Activated CD8-positive, alpha-beta memory T cell treated with anti-CD3 and anti-CD28 coated beads for 36 hours (primary cell): ENCODE measurements at regions not wholly inside any gene's neighbourhood (a gene's known extent, or its start where the extent isn't known, plus 50 kb on each side); places are given as distances from the start of the nearest gene placed in this dataset.
"Not testable (repeated sequence)": the region's sequence is repeated elsewhere in the genome, so short reads cannot be mapped to it uniquely, and the experiment has no call there.

Source experiments
- CTCF ChIA-PET: fragments of 350-600 bp; sonication (Branson Sonifier 250); formaldehyde crosslinking; loops from one replicate; lab custom pipeline; 2021; ENCODE audit warnings: antibody characterized with exemption; lab: Charles Lee
- POLR2A ChIA-PET: fragments of 350-600 bp; sonication (Branson Sonifier 250); formaldehyde crosslinking; loops from one replicate; lab custom pipeline; 2021; ENCODE audit warnings: antibody characterized with exemption; lab: Charles Lee

- CTCF ChIA-PET: no interaction called here
- POLR2A ChIA-PET: no interaction called here
These were observed 782.9 kb upstream of the HTR2C start for GRCh38 chrX:113800955-113801354.

DNA sequence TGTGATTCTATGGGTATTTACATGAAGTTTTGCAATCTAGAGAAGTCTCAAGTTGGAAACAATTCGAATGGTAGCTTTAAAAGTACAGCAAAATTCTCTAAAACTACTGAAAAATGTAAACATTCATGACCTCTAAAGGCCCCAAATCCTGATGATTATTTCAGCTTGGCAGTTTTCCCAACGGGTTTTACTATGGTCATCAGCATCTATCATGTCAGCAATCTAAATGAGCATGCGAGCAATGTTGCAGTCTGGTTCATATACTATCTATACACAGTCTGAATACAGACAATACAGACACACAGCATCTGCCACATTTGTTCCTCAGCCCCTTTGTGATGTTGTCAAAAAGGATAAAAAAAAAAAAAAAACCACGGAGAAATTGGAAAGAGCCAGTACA lies 790.3 kb upstream of the HTR2C start:
- CTCF ChIA-PET: no interaction called here

GRCh38 chrX:113790987-113791386 lies 792.9 kb upstream of the HTR2C start:
- CTCF ChIA-PET: no interaction called here
- POLR2A ChIA-PET: no interaction called here

More for the DNA sequence above, 790.3 kb upstream of the HTR2C start:
- POLR2A ChIA-PET: no interaction called here

DNA sequence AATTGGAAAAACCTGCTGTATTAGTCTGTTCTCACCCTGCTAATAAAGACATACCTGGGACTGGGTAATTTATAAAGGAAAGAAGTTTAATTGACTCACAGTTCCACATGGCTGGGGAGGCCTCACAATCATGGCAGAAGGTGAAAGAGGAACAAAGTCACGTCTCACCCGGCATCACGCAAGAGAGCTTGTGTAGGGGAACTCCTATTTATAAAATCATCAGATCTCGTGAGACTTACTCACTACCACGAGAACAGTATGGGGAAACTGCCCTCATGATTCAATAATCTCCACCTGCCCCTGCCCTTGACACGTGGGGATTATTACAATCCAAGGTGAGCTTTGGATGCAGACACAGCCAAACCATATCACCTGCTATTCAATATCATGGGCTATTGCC lies 799.1 kb upstream of the HTR2C start:
- POLR2A ChIA-PET, CTCF ChIA-PET: not testable (repeated sequence)

GRCh38 chrX:113770806-113771205 lies 813.1 kb upstream of the HTR2C start:
- ChIA-PET CTCF (no interaction called here), POLR2A (no interaction called here)

DNA sequence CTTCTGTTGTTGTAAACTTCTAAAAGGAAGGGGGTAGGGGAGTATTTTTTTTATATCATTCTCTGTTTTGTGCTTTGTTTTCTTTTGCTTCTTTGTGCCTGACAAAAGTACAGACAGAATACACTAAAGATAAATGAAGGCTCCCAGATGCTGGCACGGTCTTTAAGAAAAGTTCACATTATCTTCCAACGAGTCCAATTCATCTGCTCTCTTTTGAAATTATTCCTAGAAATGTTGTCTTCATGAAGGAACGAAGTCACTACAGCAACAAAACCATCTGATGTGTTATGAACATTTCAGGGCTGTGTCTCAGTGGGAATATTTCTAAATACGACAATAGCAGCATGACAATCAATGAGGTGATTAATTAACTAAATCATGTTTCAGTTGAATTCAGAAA lies 813.8 kb upstream of the HTR2C start:
- CTCF ChIA-PET: no interaction called here
- POLR2A ChIA-PET: no interaction called here

DNA sequence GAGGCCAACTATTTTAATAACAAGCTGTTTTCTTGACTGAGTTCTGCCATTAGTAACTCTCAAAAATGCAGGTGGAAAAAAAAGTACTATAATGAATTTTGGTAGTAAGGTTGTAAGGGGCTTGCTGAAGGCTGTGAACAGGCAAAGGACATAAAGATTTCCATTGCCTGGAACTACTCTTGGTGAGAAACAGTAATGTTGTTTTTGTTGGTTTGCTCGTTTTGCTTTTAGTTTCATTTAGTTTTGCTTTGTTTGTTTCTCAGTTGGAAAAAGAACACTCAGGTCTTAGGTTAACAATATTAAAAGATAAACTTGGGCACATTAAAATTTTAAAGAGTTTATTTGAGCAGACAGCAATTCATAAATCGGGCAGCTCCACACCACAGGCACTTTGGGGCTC lies 824.5 kb upstream of the HTR2C start:
- ChIA-PET POLR2A (no interaction called here), CTCF (no interaction called here)

- POLR2A ChIA-PET: no interaction called here
These were observed 836.5 kb upstream of the HTR2C start for GRCh38 chrX:113747274-113747973.

GRCh38 chrX:113743069-113743468 lies 840.8 kb upstream of the HTR2C start:
- CTCF ChIA-PET: no interaction called here
- POLR2A ChIA-PET: no interaction called here

More at GRCh38 chrX:113747274-113747973, 836.5 kb upstream of the HTR2C start:
- CTCF ChIA-PET: no interaction called here

- ChIA-PET POLR2A (no interaction called here), CTCF (no interaction called here)
These were observed 842.1 kb upstream of the HTR2C start for GRCh38 chrX:113741744-113742143.

DNA sequence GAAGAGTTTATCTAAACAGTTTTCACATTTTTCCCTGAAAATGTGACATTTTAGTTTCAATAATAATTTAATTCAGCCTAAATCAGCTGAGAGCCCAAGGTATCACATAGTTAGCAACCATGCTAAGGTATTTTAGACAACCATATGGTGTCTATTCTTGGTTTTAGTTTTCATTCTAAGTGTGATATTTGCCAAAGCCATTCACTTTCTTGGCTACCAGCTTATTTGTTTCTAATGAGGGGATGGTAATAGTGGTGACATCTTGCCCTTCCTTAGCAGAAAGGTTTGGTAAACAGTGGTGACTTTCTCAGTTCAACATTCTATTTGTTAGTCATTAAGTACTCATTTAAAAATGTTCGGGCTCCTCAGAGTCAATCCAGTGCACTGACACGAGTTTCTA lies 854.9 kb upstream of the HTR2C start:
- POLR2A ChIA-PET: no interaction called here
- CTCF ChIA-PET: no interaction called here

DNA sequence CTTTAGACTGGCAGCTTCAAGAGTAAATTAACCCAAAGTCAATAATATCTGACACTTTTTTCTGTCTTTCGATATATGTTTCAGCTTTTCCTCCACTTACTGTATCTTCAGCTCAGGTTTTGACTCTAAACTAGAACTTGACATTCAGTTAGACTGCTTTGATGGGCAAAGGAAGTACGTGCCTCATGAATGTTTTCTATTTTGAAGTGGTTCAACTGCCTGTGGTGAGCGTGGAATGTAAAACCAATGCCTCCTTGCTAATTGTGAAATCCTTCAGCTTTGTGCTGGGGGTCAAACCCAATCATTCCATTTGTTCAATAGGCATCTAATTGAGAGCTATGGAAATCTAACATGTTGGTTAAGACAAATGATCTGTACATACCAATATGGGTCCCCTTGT lies 857.0 kb upstream of the HTR2C start:
- POLR2A ChIA-PET: no interaction called here
- CTCF ChIA-PET: no interaction called here

DNA sequence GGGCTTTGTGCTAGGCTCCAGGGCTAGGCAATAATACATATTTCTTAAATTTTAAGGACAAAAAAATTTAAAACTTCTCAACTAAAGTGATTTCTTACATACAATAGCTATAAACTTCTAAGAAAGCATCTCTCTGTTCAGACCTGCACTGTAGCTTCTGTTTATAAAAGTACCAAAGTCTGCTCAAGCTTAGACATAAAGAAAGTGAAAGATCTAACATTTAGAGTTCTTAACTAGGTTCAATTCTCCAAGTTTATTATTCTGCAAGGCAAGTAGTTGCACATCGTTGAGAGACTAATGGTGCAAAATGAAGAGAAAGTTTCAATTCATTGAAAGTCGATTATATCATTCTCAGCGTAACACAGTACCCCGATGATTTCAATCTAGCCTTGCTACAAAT lies 857.4 kb upstream of the HTR2C start:
- ChIA-PET CTCF (no interaction called here), POLR2A (no interaction called here)

DNA sequence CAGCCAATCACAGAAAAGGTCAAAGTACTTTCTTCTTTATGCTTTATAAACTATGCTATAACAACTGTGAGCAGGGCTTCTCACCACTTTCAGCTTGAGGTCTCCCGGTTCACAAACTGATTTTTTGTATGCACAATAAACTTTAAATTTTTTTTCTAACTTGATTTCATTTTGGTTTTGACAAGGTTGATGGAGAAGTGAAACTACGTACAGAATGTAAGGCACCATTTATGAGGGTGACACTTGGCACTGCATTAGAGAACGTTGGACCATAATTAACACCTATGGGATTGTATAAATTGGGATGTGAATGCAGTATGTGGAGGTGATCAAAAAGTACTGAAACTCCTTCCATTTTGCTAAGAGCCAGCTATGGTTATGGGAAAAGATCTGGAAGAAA lies 857.9 kb upstream of the HTR2C start:
- ChIA-PET POLR2A (no interaction called here), CTCF (no interaction called here)

DNA sequence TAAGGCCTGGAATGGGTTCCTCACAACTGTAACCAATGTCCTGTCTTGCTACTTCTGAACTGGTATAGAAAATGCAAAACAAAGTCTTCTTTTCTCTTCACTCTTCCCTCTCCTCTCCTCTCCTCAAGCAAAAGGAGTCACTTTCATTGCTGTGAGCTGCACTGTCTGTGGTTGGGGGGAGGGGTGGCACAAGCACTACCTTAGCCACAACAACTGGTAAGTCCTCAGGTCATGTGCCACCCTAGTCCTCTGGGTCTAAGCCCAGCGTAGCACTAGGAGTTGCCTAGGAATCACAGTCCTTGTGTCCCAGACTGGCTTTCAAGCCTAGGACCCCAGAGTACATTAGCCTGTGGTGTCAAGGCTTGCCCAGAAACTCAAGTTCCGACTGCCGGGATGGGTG lies 859.3 kb upstream of the AMOT start:
- POLR2A ChIA-PET: no interaction called here
- CTCF ChIA-PET: no interaction called here

DNA sequence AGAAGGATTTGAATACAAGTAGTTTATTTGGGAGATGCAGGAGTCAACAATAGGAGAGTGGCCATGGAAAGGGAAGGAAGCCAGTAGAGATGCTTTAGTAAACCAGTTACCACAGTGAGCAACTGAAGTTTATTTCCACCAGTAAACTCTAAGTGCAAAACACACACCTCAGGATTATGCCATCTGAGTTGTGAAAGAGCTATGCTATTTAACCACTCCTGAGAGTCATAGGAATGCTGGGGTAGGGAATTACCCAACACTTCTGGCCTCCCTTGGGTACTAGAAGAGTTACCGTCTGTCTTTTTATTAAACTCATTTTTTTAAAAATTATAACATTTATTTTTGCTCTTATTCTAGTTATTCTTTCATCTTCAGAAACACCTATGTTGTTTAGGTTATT lies 834.6 kb upstream of the AMOT start:
- CTCF ChIA-PET: no interaction called here
- POLR2A ChIA-PET: no interaction called here

GRCh38 chrX:113651306-113651705 lies 810.7 kb upstream of the AMOT start:
- POLR2A ChIA-PET: no interaction called here
- CTCF ChIA-PET: no interaction called here

DNA sequence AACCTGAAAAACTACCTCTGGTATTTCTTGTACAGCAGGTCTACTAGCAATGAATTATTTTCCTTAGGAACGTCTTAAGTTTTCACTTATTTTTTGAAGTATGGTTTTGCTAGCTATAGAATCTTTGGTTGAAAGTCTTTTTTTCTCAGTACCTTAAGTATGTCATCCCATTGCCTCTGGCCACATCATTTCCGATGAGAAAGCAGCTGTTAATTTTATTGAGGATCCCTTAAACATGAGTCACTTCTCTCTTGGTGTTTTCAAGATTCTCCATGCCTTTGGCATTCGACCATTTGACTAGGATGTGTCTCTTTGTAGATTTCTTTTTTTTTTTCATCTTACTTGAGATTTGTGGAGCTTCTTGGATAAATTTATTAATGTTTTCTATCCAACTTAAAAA lies 803.8 kb upstream of the AMOT start:
- POLR2A ChIA-PET: no interaction called here
- CTCF ChIA-PET: no interaction called here

- ChIA-PET POLR2A (no interaction called here), CTCF (no interaction called here)
These were observed 793.9 kb upstream of the AMOT start for GRCh38 chrX:113634565-113634964.

- POLR2A ChIA-PET: no interaction called here
- CTCF ChIA-PET: no interaction called here
These were observed 788.7 kb upstream of the AMOT start for GRCh38 chrX:113629326-113629725.

- CTCF ChIA-PET: no interaction called here
- POLR2A ChIA-PET: no interaction called here
These were observed 753.7 kb upstream of the AMOT start for GRCh38 chrX:113594123-113594841.
